Omental fat pad (tissue), 3 donors: ENCODE measurements at regions not wholly inside any gene's neighbourhood (a gene's known extent, or its start where the extent isn't known, plus 50 kb on each side); places are given as distances from the start of the nearest gene placed in this dataset.
"Not testable (repeated sequence)": the region's sequence is repeated elsewhere in the genome, so short reads cannot be mapped to it uniquely, and the experiment has no call there.

Experiments
- ATAC-seq: fragments of 150-250 bp; one replicate; pipeline ENCODE4 v1.9.1; 2016; ENCODE audit warnings: mild to moderate bottlenecking, moderate library complexity; ENCODE audit not compliant: low FRiP score
- DNase-seq: peaks from one replicate; pipeline ENCODE4 v3.0.0-alpha.2; 2019; ENCODE audit warnings: low spot score
- TF ChIP-seq, protein P1 (sequence below), 3 donors: fragments of 450-650 bp; IDR thresholded peaks; one replicate each; pipeline ENCODE4 v1.5.1; 2016 to 2017; ENCODE audit warnings: antibody characterized with exemption in 3 of 3, mild to moderate bottlenecking in 3 of 3, moderate library complexity in 2 of 3

DNA sequence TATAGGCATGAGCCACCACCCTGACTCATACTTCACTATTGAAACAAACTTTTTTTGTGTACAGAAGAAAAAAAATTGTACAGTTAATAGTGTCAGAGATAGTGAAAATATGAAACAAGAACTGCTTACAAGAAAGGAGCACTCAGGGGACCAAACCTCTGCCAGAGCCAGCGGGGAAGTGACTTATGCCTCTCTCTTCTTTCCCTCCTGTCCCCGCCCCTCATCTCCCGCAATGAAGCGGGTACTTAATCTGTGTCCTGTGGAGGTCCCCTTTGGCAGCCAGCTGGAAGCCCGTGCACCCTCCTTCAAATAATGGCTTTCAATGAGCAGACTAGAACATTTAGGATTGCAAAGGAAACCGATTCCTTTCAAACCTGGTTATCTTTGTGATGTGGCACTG is 51.5 kb downstream of the PPIAL4A start:
- DNase-seq, ATAC-seq: not testable (repeated sequence)

DNA sequence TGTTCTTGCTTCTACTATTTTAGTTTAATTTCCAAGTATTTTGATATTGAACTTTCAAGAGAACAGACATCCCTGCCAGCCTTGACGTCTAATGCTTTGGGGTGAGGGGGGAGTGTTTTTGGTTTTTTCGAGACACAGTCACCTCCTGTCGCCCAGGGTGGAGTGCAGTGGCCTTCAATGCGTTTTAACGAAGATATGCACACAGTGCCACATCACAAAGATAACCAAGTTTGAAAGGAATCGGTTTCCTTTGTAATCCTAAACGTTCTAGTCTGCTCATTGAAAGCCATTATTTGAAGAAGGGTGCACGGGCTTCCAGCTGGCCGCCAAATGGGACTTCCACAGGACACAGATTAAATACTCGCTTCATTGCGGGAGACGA is 52.3 kb downstream of the PPIAL4A start:
- not testable (repeated sequence) for DNase-seq, ATAC-seq

DNA sequence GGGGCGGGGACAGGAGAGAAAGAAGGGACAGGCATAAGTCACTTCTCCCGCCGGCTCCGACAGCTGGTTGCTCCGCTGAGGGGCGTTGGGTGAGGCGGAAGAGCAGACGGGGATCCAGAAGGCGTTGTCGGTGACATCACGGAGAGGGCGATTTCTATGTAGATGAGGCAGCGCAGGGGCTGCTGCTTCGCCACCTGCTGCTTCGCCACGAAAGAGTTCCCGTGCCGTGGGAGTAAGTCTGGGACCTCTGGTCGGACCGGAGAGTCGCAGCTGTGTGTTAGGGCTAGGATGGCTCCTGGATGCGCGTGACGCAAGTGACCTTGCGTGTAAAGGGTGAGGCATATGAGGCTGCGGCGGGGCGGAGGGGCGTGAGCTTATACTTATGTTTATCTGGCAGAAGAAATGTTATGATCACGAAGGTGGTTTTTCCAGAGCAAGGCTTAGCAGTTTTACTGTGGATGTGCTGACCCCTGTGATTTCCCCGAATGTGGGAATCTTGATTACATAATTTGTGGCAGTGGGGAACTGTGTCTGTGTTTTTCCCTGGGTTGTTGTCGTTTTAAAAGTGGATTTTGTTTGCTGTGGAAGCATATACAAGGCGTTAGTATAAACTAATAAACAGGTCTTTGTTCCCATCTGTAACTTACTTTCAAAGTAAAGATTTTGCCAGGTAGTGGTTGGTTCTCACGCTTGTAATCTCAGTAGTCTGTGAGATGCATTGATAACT is 52.8 kb downstream of the PPIAL4A start:
- peak; percentile 42 for DNase-seq
- peak; percentile 88 for ATAC-seq

DNA sequence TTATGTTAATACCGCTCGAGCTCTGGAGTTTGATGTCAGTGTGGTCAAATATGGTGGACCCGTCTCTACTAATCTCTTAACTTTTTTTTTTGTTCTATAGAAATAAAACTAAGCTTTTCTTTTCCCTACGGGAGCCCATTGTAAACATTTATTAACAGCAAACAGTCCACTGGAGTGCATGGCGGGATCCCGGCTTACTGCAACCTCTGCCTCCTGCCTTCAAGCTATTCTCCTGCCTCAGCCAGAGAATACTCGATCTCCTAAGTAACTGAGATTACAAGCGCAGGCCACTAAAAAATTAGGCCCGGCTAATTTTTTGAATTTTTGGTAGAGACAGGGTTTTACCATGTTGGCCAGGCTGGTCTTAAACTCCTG is 53.4 kb downstream of the PPIAL4A start:
- ATAC-seq, DNase-seq: not testable (repeated sequence)

DNA sequence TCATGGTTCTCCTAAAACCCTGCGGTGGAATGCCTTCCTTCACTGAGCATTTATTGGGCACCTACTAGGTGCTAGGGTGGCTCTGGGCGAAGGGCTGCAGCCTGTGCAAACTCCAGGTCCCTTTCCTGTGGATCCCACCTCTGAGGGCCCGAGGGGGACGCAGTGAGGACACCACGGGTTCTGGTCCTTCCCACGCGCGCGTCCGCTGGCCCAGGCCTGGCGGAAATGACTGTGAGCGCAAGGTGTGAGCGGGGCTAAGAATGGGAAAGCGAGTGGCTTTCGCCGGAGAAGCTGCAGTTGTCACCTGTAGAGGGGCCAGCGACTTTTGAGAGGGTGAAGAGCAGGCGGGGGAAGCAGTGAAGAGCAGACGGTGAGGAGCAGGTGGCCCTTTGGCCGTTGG is 55.1 kb downstream of the PPIAL4A start:
- ATAC-seq, DNase-seq: not testable (repeated sequence)

DNA sequence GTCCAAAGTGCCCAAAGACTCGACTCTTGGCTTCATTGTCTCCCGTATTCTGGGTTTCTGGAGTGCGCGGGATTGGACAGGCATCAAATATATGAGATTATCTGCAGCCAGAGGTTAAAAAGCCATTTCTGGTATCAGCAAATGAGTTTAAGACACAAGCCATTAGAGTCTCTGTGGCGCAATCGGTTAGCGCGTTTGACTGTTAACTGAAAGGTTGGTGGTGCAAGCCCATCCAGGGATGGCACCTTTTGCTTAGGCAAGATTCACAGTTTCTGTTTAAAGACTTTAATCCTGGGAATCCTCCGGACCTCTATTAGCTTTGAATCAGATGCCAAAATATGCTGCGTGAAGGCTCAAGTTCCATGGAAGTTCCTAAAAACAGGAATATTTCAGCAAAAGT is 55.6 kb downstream of the PPIAL4A start:
- not testable (repeated sequence) for ATAC-seq, DNase-seq

DNA sequence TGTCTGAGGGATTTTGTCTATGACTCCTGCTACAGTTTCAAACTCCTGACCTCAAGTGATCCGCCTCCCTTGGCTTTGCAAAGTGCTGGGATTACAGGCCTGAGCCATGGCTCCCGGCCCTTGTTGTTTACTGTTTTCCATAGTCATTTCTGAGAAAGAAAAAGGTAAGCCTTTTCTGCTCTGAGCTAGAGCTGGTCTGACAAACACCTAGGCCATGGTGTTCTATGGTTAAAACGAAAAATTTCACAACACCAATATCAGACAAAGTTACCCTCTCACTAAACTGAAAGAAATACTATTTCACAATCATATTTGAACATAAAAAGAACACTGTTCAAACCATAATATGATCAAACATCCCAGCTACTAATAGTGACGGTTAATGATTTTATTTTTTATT is 57.5 kb downstream of the PPIAL4A start:
- not testable (repeated sequence) for DNase-seq, ATAC-seq

DNA sequence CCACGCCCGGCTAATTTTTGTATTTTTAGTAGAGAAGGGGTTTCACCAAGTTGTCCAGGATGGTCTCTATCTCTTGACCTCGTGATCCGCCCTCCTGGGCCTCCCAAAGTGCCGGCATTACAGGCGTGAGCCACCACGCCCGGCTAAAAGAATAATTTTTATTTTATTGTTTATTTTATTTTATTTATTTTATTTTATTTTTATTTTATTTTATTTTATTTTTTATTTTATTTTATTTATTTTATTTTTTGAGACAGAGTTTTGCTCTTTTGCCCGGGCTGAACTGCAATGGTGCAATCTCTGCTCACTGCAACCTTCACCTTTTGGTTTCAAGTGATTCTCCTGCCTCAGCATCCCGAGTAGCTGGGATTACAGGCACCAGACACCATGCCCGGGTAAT is 60.2 kb downstream of the PPIAL4A start:
- not testable (repeated sequence) for DNase-seq, ATAC-seq

DNA sequence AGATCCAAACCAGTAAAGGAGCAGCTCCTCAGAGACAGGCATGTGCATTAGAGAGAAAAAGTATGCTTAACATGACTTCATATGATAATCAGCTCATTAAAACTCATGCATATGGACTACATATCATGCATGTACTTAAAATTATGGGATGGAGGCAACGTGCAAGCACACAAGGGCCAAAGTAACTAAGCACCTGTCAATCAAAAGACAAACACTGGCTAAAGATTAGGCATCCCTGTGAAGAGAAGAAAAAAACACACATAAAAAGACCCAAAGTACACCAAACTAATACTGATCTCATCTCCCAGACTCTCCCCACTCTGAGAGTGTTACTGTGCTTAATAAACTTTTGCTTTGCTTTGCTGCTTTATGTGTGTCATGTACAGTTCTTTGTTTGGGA is 61.1 kb downstream of the PPIAL4A start:
- DNase-seq, ATAC-seq: not testable (repeated sequence)

DNA sequence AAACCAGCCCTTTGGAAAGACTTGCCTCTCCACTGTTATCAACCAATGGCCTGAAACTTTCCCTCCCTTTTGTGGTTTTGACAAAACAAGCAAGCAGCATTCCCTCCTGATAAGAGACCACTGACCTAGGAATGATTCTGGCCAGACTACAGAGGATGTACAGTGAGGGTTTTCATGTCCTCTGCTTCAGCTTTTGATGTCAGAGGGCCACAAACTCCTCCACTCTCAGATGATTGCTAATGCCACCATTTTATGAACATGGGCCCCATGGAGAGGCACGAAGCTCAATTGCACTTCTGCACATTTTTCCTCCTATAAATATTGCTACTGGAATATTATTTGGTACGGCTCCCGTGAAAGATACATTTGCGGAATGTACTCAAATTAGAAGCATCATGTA is 61.5 kb downstream of the PPIAL4A start:
- DNase-seq, ATAC-seq: not testable (repeated sequence)

DNA sequence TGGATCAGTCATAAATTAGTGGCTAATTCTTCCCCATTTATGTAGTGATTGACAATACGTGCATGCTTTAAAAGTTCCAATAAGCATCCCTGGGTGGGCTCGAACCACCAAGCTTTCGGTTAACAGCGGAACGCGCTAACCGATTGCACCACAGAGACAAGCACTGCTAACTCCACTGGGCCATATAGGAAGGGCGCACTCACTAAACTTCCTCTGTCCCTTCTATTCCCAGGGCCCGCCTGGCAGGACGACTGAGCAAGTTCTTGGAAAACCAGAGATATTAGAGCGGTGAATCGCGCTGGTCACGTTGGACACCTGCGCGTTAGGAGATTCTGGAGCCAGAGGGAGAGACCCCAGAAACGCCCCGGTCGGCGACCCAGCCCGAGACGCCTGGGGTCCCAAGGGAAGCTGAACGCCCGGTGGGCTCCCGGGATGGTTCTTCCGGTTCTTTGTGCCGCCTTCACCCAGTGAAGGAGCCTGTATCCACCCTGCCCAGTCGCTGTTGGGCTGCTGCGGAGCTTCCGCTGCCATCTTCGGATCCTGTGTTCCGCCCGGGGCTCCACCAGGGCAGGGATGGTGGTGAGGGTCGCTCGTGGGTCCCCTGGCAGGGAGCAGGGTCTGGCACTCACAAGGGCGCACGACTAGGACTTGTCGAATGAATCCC is 62.8 kb downstream of the PPIAL4A start:
- DNase-seq: not testable (repeated sequence)
- ATAC-seq: peak; percentile 37

DNA sequence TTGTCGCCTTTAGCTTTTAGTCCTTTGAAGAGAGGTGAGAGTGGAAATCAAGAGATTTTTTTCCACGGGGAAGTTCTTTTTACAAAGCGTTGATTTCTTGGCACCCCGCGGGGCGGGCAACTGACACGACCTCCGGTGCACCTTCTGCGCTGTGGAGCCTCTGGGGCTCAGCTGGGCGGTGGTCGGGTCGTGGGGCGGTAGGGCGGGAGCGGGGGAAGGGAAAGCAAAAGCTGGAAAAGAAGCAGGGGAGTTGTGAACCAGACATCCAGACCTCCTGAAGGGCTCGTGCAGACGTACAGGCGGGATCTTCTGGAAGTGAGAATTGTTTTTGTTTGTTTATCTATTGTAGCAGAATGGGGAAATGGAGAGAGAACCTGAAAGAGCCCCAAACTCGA is 63.3 kb downstream of the PPIAL4A start:
- not testable (repeated sequence) for ATAC-seq, DNase-seq

DNA sequence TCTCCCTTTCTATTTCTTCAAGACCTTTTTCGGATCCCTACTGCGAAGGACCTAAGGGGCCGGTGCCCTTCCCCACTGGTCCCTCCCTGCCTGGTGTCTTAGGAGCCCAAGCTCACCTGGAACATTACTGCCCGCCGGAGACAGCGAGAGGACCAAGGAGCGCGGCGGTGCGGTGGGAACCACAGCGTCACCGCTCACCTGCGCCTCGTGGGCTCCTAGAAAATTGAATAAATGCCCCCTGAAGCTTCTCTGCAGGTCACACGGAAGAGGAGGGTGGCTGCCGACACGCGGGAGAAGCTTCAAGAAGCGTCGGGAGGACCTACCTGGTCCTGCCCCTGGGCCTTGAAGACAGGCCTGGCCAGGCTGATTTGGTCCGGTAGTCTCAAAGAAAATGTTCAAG is 65.2 kb downstream of the PPIAL4A start:
- DNase-seq: no peak
- ATAC-seq: no peak

DNA sequence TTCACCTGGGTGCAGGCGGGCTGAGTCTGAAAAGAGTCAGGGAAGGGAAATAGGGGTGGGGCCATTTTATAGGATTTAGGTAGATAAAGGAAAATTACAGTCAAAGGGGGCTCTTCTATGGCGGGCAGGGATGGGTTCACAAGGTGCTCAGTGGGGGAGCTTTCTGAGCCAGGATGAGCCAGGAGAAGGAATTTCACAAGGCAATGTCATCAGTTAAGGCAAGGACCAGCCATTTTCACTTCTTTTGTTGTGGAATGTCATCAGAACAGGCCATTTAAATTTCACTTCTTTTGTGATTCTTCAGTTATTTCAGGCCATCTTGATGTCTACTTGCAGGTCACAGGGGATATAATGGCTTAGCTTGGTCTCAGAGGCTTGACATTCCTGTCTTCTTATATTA is 66.4 kb downstream of the PPIAL4A start:
- ATAC-seq, DNase-seq: not testable (repeated sequence)

More for the DNA sequence above, 65.2 kb downstream of the PPIAL4A start:
- TF ChIP-seq, protein P1, sequence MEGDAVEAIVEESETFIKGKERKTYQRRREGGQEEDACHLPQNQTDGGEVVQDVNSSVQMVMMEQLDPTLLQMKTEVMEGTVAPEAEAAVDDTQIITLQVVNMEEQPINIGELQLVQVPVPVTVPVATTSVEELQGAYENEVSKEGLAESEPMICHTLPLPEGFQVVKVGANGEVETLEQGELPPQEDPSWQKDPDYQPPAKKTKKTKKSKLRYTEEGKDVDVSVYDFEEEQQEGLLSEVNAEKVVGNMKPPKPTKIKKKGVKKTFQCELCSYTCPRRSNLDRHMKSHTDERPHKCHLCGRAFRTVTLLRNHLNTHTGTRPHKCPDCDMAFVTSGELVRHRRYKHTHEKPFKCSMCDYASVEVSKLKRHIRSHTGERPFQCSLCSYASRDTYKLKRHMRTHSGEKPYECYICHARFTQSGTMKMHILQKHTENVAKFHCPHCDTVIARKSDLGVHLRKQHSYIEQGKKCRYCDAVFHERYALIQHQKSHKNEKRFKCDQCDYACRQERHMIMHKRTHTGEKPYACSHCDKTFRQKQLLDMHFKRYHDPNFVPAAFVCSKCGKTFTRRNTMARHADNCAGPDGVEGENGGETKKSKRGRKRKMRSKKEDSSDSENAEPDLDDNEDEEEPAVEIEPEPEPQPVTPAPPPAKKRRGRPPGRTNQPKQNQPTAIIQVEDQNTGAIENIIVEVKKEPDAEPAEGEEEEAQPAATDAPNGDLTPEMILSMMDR (IDR thresholded peaks at IDR 0.05): no peak

DNA sequence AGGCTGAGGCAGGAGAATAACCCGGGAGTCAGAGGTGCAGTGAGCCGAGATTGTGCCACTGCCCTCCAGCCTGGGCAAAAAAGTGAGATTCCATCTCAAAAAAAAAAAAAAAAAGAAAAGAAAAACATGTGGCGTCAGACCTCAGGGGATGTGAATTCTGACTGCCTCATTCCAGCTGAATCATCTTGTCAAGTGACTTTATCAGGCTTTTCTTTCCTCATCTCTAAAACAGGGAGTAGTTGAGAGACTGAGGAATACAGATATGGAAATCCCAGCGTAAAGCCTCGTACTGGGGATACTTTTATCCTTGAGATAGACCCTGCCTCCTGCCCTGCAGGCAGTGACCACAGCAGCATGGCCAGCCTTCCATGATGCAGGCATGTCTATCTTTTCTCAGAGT is 76.4 kb downstream of the PPIAL4A start:
- ATAC-seq, DNase-seq: not testable (repeated sequence)

DNA sequence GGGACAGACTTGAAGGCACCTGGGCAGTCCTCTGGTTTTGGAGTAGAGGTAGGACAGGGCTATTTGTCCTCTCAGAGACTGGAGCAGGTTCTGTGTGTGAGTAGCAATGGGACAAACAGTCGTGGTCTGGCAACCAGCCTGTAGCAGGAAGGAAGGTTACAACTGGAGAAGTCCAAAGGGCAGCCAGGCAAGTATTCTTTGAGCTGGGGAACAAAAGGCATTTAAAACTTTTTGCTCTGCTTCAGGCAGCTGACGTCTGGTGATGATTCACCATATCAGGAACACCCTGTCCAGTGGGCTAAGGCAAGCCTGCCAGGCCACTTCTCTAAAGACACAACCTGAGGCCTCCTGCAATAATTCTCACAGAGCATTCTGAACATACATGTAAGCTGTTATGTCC is 83.3 kb downstream of the PPIAL4A start:
- ATAC-seq: peak; percentile 57
- DNase-seq: not testable (repeated sequence)

DNA sequence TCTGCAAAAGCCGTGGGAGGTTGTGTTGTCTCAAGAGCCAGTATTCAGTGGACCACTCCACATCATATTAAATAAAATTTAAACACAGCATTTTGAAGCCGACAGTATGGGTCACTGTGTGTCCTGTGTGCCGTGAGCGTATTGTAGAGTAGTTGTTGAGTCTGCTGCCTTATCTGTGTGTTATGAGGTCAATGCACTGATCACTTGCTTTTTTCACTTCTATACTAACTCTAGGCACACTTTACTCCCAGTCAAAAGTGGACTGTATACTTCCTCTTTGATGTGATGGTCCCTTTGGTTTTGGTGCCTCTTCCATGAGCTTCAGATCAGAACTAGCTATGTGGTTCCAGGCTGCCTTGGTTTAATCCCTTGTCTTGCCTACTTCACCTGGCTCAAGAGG is 84.3 kb downstream of the PPIAL4A start:
- not testable (repeated sequence) for DNase-seq, ATAC-seq

DNA sequence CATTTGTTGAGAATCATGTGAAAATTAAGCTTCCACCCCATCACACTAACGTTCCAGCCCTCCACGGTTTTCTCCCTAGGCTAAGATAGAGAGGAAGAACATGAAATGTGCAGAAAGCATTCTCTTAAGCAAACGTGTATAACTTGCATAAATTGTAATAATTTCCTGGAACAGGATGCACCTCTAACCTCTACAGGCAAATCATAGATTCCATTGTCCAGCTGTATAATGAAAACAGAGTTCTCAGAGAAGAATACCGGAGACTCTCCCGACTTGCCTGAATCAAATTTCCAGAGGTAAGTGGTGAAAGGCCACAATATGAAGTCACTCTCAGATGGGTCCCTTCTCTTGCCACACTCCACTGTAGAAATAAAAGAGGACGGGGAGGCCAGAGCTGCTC is 87.7 kb downstream of the PPIAL4A start:
- not testable (repeated sequence) for DNase-seq, ATAC-seq

DNA sequence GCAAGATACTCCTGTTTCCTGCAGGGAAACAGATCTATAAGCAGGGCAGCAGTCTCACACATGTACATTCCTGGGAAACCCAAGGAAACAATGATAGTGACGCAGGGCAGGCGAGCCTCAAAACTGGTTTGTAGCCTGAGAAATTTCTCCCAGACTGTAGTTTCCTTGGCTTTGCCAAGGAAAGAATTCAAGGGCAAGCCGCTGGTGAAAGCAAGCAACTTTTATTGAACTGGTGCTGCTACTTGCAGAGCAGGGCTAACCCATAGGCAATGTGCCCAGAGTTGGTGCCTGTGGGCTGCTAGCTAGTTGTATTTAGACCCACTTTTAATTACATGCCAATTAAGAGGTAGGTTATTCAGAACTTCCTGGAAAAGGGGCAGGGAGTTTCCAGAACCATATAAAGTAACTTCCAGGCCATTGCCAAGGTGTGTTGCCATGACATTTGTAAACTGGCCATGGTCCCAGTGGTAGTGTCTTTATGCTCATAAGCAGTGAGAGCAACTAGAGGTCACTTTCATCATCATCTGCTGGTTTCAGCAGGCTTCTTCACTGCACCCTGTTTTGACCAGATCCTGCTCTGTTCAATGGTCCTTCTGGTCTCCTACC is 92.0 kb downstream of the PPIAL4A start:
- DNase-seq, ATAC-seq: not testable (repeated sequence)
